C4-2B (cell line): ENCODE measurements at regions not wholly inside any gene's neighbourhood (a gene's known extent, or its start where the extent isn't known, plus 50 kb on each side); places are given as distances from the start of the nearest gene placed in this dataset.

Experiments used
- ZFX ChIP-seq: fragments of 450-650 bp; IDR thresholded peaks from 2 replicates; pipeline ENCODE4 v1.6.1; 2017
- TF ChIP-seq, protein P1 (sequence below): fragments of 450-650 bp; conservative IDR thresholded peaks from 2 replicates; pipeline ENCODE4 v1.5.1; 2017; ENCODE audit warnings: mild to moderate bottlenecking

DNA sequence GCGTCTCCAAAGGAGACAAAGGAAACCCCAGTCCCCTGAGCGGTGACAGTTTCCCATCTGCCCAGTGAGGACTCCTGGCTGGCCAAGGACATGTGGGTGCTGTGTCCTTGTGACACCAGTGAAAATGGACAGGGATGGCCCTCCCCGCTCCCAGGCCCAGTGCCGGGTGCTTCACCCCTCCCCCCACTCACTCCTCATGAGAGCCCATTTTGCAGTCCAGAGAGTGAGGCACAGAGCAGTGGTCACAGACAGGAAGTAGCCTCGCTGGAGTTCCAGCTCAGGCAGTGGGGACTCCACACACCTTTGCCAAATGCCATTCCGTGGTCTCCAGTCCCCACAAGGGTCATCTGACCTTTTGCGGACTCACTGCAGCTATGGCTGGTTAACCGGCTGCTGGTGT lies 642.9 kb downstream of the PTPRU start:
- TF ChIP-seq, protein P1, sequence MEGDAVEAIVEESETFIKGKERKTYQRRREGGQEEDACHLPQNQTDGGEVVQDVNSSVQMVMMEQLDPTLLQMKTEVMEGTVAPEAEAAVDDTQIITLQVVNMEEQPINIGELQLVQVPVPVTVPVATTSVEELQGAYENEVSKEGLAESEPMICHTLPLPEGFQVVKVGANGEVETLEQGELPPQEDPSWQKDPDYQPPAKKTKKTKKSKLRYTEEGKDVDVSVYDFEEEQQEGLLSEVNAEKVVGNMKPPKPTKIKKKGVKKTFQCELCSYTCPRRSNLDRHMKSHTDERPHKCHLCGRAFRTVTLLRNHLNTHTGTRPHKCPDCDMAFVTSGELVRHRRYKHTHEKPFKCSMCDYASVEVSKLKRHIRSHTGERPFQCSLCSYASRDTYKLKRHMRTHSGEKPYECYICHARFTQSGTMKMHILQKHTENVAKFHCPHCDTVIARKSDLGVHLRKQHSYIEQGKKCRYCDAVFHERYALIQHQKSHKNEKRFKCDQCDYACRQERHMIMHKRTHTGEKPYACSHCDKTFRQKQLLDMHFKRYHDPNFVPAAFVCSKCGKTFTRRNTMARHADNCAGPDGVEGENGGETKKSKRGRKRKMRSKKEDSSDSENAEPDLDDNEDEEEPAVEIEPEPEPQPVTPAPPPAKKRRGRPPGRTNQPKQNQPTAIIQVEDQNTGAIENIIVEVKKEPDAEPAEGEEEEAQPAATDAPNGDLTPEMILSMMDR, result no peak
- TF ChIP-seq ZFX, result no peak
